Omental fat pad (tissue), 3 donors: ENCODE measurements at regions not wholly inside any gene's neighbourhood (a gene's known extent, or its start where the extent isn't known, plus 50 kb on each side); places are given as distances from the start of the nearest gene placed in this dataset.

Experiments used
- ATAC-seq: fragments of 150-250 bp; one replicate; pipeline ENCODE4 v1.9.1; 2016; ENCODE audit warnings: mild to moderate bottlenecking, moderate library complexity; ENCODE audit not compliant: low FRiP score
- DNase-seq: peaks from one replicate; pipeline ENCODE4 v3.0.0-alpha.2; 2019; ENCODE audit warnings: low spot score
- CTCF ChIP-seq, 3 donors: fragments of 450-650 bp; IDR thresholded peaks; one replicate each; pipeline ENCODE4 v1.5.1; 2016 to 2017; ENCODE audit warnings: antibody characterized with exemption in 3 of 3, mild to moderate bottlenecking in 3 of 3, moderate library complexity in 2 of 3

GRCh38 chr9:126159430-126160060, 167.1 kb upstream of the MVB12B start:
- DNase-seq: no peak
- no peak for ATAC-seq
- TF ChIP-seq CTCF (IDR thresholded peaks at IDR 0.05): no peak

- no peak for TF ChIP-seq CTCF (IDR thresholded peaks at IDR 0.05)
- no peak for DNase-seq
- no peak for ATAC-seq
Observed at GRCh38 chr9:126160067-126160853, 166.4 kb upstream of the MVB12B start.

- no peak for DNase-seq
- no peak for ATAC-seq
- no peak for TF ChIP-seq CTCF (IDR thresholded peaks at IDR 0.05)
Observed at GRCh38 chr9:126160854-126161329, 165.7 kb upstream of the MVB12B start.

- no peak for DNase-seq
- peak; percentile 14 for ATAC-seq
- TF ChIP-seq CTCF (IDR thresholded peaks at IDR 0.05): no peak
Observed at GRCh38 chr9:126162611-126163381, 163.8 kb upstream of the MVB12B start.

GRCh38 chr9:126164796-126165525, 161.7 kb upstream of the MVB12B start:
- ATAC-seq: no peak

More at GRCh38 chr9:126164796-126165525, 161.7 kb upstream of the MVB12B start:
- DNase-seq: no peak
- no peak for TF ChIP-seq CTCF (IDR thresholded peaks at IDR 0.05)
